NT2/D1 (cell line): ENCODE measurements at regions not wholly inside any gene's neighbourhood (a gene's known extent, or its start where the extent isn't known, plus 50 kb on each side); places are given as distances from the start of the nearest gene placed in this dataset.

Experiments used
- SUZ12 ChIP-seq: IDR thresholded peaks from 2 replicates; pipeline ENCODE4 v1.6.1; 2011; ENCODE audit not compliant: insufficient read length, insufficient read depth; ENCODE audit errors: extremely low read depth
- YY1 ChIP-seq: IDR thresholded peaks from 2 replicates; pipeline ENCODE4 v1.6.1; 2011; ENCODE audit not compliant: insufficient read length, insufficient read depth
- ZNF274 ChIP-seq: IDR thresholded peaks from 2 replicates; pipeline ENCODE4 v1.6.1; 2011; ENCODE audit warnings: mild to moderate bottlenecking, low read depth, low read length

- TF ChIP-seq YY1 (no peak), ZNF274 (no peak), SUZ12 (no peak)
Measured at GRCh38 chr14:61632401-61632800, 62.9 kb upstream of the HIF1A start.
